ENCODE measurements at regions not wholly inside any gene's neighbourhood (a gene's known extent, or its start where the extent isn't known, plus 50 kb on each side); places are given as distances from the start of the nearest gene placed in this dataset.

DNA sequence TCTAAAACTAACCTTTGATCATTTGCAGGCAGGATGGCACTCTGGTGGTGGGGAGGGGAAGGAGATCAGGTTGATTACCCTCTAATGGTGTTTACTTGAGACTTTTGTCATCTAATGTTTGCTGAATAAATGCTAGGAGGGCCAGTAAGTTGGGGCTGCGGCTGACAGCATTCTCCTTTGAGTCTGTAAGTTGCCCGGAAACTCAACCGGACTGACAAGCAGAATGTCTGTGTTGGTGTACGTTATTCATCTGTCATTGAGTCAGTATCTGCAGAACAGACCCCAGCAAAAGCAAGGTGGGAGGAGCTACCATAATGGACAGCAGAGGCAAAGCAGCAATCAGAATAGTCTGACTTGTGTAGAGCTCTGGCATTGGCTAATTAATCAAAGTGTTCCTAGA, 1210.6 kb upstream of the PABPC4L start:
- TF ChIP-seq CTCF (conservative IDR thresholded peaks at IDR 0.05 in 1 of 2, IDR thresholded peaks at IDR 0.05 in 1 of 2; ENCODE audit: extremely low read depth in 1 of 2, insufficient read depth in 1 of 2, low read depth in 1 of 2, low read length in 2 of 2) (no peak), EZH2 (IDR thresholded peaks at IDR 0.05; ENCODE audit: borderline replicate concordance, low read length) (no peak)

Measured in mammary epithelial cell (primary cell).